GM23338 (cell line): ENCODE measurements at regions not wholly inside any gene's neighbourhood (a gene's known extent, or its start where the extent isn't known, plus 50 kb on each side); places are given as distances from the start of the nearest gene placed in this dataset.

Experiments used
- ATAC-seq: fragments of 200-7000 bp; cut with Tn5 transposase; 3 replicates; pipeline ENCODE4 v1.9.1; 2020
- DNase-seq: peaks from one replicate; pipeline ENCODE4 v3.0.0-alpha.2; 2015; ENCODE audit warnings: low spot score
- H2AFZ ChIP-seq: fragments of 200-600 bp; sonication (generic); 2 replicates; pipeline ENCODE4 v1.8.0; 2016; ENCODE audit warnings: antibody characterized with exemption, mild to moderate bottlenecking, moderate library complexity
- H3F3A ChIP-seq: fragments of 200-600 bp; sonication (generic); replicated peaks from 2 replicates; pipeline ENCODE4 v1.8.0; 2017; ENCODE audit warnings: antibody characterized with exemption, mixed run types, low read depth
- H3K27ac ChIP-seq: fragments of 200-600 bp; sonication (generic); 2 replicates; pipeline ENCODE4 v1.6.1; 2016; ENCODE audit warnings: low read depth
- H3K27me3 ChIP-seq: fragments of 200-600 bp; sonication (generic); 2 replicates; pipeline ENCODE4 v1.8.0; 2016; ENCODE audit warnings: mild to moderate bottlenecking, mixed run types, moderate library complexity; ENCODE audit not compliant: insufficient read depth
- H3K36me3 ChIP-seq: fragments of 200-600 bp; sonication (generic); 2 replicates; pipeline ENCODE4 v1.8.0; 2016; ENCODE audit warnings: mild to moderate bottlenecking; ENCODE audit not compliant: insufficient read depth
- H3K4me1 ChIP-seq: fragments of 200-600 bp; sonication (generic); 2 replicates; pipeline ENCODE4 v1.8.0; 2016; ENCODE audit warnings: mild to moderate bottlenecking, moderate library complexity; ENCODE audit not compliant: insufficient read depth
- H3K4me2 ChIP-seq: fragments of 200-600 bp; sonication (generic); 2 replicates; pipeline ENCODE4 v1.7.1; 2017; ENCODE audit warnings: mixed run types
- H3K4me3 ChIP-seq: fragments of 200-600 bp; sonication (generic); 2 replicates; pipeline ENCODE4 v1.6.1; 2016; ENCODE audit warnings: mixed run types
- H3K79me2 ChIP-seq: fragments of 200-600 bp; sonication (generic); replicated peaks from 2 replicates; pipeline ENCODE4 v1.8.0; 2017; ENCODE audit warnings: mild to moderate bottlenecking; ENCODE audit not compliant: insufficient read depth
- H3K9me2 ChIP-seq: fragments of 200-600 bp; sonication (generic); 2 replicates; pipeline ENCODE4 v1.8.0; 2017; ENCODE audit not compliant: insufficient read depth
- H4K20me1 ChIP-seq: fragments of 200-600 bp; sonication (generic); replicated peaks from 2 replicates; pipeline ENCODE4 v1.8.0; 2017; ENCODE audit warnings: mild to moderate bottlenecking; ENCODE audit not compliant: insufficient read depth
- H3K27ac Mint-ChIP-seq: 2 replicates; pipeline ENCODE4 v1.8.0; 2020; ENCODE audit warnings: inconsistent platforms, mild to moderate bottlenecking, moderate library complexity, mixed read lengths
- H3K27me3 Mint-ChIP-seq: 3 replicates; pipeline ENCODE4 v1.8.0; 2022; ENCODE audit warnings: low read depth, mild to moderate bottlenecking, moderate library complexity, mixed read lengths, inconsistent platforms; ENCODE audit not compliant: insufficient read depth, poor library complexity
- H3K36me3 Mint-ChIP-seq: 3 replicates; pipeline ENCODE4 v1.8.0; 2021; ENCODE audit warnings: low read depth, mild to moderate bottlenecking, inconsistent platforms, moderate library complexity, mixed read lengths
- H3K4me1 Mint-ChIP-seq: 3 replicates; pipeline ENCODE4 v1.8.0; 2020; ENCODE audit warnings: mild to moderate bottlenecking, inconsistent platforms, mixed read lengths
- H3K4me3 Mint-ChIP-seq: 3 replicates; pipeline ENCODE4 v1.8.0; 2021; ENCODE audit warnings: moderate library complexity, mild to moderate bottlenecking, inconsistent platforms, mixed read lengths
- H3K9me3 Mint-ChIP-seq: 3 replicates; pipeline ENCODE4 v1.8.0; 2020; ENCODE audit warnings: moderate library complexity, mild to moderate bottlenecking, inconsistent platforms, mixed read lengths
- CREB1 ChIP-seq: fragments of 250-450 bp; sonication (Bioruptor Pico); IDR thresholded peaks from 2 replicates; pipeline ENCODE4 v1.5.0; 2020; ENCODE audit warnings: low read depth, mild to moderate bottlenecking, moderate library complexity
- CTCF ChIP-seq, 2 experiments: fragments of 200-600 bp in 1 of 2; sonication (generic) in 1 of 2; conservative IDR thresholded peaks; 2 replicates each; pipeline versions ENCODE4 v1.5.1 to v1.6.1; 2016 to 2017; ENCODE audit warnings: antibody characterized with exemption in 2 of 2, low read depth in 2 of 2, mild to moderate bottlenecking in 2 of 2, moderate library complexity in 1 of 2
- ETS1 ChIP-seq: IDR thresholded peaks from 2 replicates; pipeline ENCODE4 v1.6.1; 2016; ENCODE audit warnings: antibody characterized with exemption
- EZH2 ChIP-seq: fragments of 200-600 bp; sonication (generic); IDR thresholded peaks from one replicate; pipeline ENCODE4 v1.8.0; 2017; ENCODE audit warnings: antibody characterized with exemption, mild to moderate bottlenecking, low read depth; ENCODE audit not compliant: unreplicated experiment
- EZH2phosphoT487 ChIP-seq: fragments of 200-600 bp; sonication (generic); IDR thresholded peaks from one replicate; pipeline ENCODE4 v1.8.1; 2018; ENCODE audit warnings: antibody characterized with exemption; ENCODE audit not compliant: unreplicated experiment
- JUNB ChIP-seq: IDR thresholded peaks from one replicate; pipeline ENCODE4 v1.6.1; 2016; ENCODE audit warnings: antibody characterized with exemption; ENCODE audit not compliant: unreplicated experiment
- NANOG ChIP-seq: IDR thresholded peaks from 2 replicates; pipeline ENCODE4 v1.6.1; 2016; ENCODE audit warnings: antibody characterized with exemption, borderline replicate concordance
- POLR2AphosphoS5 ChIP-seq: IDR thresholded peaks from 2 replicates; pipeline ENCODE4 v1.6.1; 2016; ENCODE audit warnings: antibody characterized with exemption, low read depth
- REST ChIP-seq: IDR thresholded peaks from one replicate; pipeline ENCODE4 v1.6.1; 2018; ENCODE audit warnings: antibody characterized with exemption; ENCODE audit not compliant: unreplicated experiment
- STAT1 ChIP-seq: IDR thresholded peaks from one replicate; pipeline ENCODE4 v1.6.1; 2016; ENCODE audit warnings: antibody characterized with exemption; ENCODE audit not compliant: unreplicated experiment
- ZNF114 ChIP-seq: fragments of 250-450 bp; sonication (Bioruptor Pico); IDR thresholded peaks from 2 replicates; pipeline ENCODE4 v1.5.0; 2020; ENCODE audit warnings: mild to moderate bottlenecking, moderate library complexity
- ZNF331 ChIP-seq: fragments of 250-450 bp; sonication (Bioruptor Pico); IDR thresholded peaks from 2 replicates; pipeline ENCODE4 v1.5.0; 2020; ENCODE audit warnings: low read depth, mild to moderate bottlenecking, moderate library complexity
- ZNF462 ChIP-seq: fragments of 250-450 bp; sonication (Bioruptor Pico); IDR thresholded peaks from 2 replicates; pipeline ENCODE4 v1.5.0; 2020; ENCODE audit warnings: mild to moderate bottlenecking, moderate library complexity

GRCh38 chr3:105137911-105138310 lies 228.8 kb upstream of the ALCAM start:
- Histone ChIP-seq H3K9me2 (no peaks in the 10 kb centered on the region; the same call in 1 of the 2 replicates), H3F3A (no peaks in the 10 kb centered on the region), H3K36me3 (no peaks in the 10 kb centered on the region), H3K4me3 (no peak overlapping the region), H2AFZ (no peak overlapping the region), H3K4me2 (no peak overlapping the region), H3K27ac (no peak overlapping the region), H3K79me2 (no peaks in the 10 kb centered on the region), H3K27me3 (no peaks in the 10 kb centered on the region), H4K20me1 (no peaks in the 10 kb centered on the region), H3K4me1 (0 out of 2 replicates have a peak, but pooled peaks cover 4% of the 10 kb centered on the region)
- Mint-ChIP-seq H3K4me1 (peaks cover 4% of the 10 kb centered on the region), H3K4me3 (no peak overlapping the region), H3K27ac (no peak overlapping the region), H3K27me3 (peaks cover 4% of the 10 kb centered on the region), H3K9me3 (no peaks in the 10 kb centered on the region), H3K36me3 (no peaks in the 10 kb centered on the region)
- no peak for DNase-seq
- ATAC-seq, result no peak
- no peak for TF ChIP-seq ZNF114 (CRISPR knock-in tag)
- TF ChIP-seq CREB1, result no peak
- TF ChIP-seq STAT1, result no peak
- no peak for TF ChIP-seq POLR2AphosphoS5
- no peak for TF ChIP-seq EZH2phosphoT487
- TF ChIP-seq REST, result no peak
- no peak for TF ChIP-seq ETS1
- no peak for TF ChIP-seq CTCF (conservative IDR thresholded peaks at IDR 0.05; ENCODE audit: low read depth in 2 of 2)
- TF ChIP-seq ZNF462 (CRISPR knock-in tag), result no peak
- TF ChIP-seq EZH2, result no peak
- TF ChIP-seq NANOG, result no peak
- no peak for TF ChIP-seq ZNF331
- no peak for TF ChIP-seq JUNB
